ENCODE measurements at regions not wholly inside any gene's neighbourhood (a gene's known extent, or its start where the extent isn't known, plus 50 kb on each side); places are given as distances from the start of the nearest gene placed in this dataset.

DNA sequence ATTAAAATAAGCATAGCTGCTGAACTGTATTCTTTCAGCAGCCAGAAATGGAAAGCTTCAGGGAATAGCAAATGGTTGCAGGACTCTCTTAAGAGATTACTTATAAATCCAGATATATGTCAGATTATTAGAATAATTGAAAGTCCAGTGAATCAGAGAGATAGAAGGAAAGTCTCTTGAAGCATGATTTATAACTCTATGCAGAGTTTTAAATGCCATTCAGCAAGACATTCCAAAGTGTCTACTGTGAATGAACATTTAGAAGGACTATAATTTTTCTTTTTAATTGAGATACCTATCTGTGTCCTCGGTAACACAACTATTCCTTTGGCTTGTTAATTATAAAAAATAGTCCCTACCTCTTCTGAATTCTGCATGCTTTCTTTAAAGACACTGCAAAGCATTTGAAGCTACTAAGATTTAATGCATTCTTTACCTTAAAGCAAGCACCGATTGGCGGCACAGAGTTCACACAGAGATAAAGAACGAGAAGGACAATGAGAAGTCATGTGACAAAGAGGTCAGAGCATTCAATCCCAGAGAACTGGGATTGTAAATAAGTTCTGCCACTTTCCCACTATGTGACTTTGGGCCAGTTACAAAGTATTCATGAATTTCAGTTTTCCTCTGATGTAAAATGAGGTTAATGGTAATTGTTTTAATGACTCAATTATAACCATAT is 371.0 kb upstream of the ATP2B1 start:
- DNase-seq (ENCODE audit: low read depth, low spot score), result no peak

DNA sequence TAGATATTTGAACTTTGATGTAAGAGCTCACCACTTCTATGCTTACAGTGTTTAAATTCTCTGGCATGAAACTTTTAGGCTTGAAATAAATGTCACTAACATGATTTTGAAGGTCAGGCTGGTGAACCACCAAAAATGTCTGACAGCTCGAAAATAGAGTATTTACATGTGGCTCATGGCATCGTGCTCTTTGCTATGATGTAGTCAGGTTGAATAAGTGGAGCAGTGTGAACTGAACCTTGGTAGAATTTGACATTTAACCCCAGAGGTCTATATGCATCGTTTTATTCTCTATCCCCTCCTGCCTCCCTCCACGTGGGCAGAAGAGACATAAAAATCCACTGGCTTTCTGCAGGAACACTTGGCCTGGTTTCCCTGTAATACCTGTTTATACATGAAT is 369.7 kb upstream of the ATP2B1 start:
- DNase-seq (ENCODE audit: low read depth, low spot score), result no peak

DNA sequence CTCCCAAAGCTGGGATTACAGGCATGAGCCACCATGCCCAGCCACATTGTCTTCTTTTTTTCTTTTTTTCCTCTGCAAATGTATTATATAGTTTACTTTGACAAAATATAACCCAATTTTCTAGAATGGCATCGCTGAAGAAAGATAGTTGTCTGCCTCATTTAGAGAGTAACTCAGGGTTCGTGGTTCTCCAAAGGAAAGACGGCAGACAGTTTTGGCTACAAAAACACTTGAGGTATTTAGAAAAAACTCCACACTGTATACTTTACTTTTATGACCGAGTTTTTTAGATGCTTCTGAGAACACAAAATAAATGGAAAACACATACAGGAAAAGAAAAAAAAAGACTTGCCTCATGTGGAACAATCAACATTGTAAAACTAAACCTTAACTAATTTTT is 369.1 kb upstream of the ATP2B1 start:
- no peak for DNase-seq (ENCODE audit: low read depth, low spot score)

DNA sequence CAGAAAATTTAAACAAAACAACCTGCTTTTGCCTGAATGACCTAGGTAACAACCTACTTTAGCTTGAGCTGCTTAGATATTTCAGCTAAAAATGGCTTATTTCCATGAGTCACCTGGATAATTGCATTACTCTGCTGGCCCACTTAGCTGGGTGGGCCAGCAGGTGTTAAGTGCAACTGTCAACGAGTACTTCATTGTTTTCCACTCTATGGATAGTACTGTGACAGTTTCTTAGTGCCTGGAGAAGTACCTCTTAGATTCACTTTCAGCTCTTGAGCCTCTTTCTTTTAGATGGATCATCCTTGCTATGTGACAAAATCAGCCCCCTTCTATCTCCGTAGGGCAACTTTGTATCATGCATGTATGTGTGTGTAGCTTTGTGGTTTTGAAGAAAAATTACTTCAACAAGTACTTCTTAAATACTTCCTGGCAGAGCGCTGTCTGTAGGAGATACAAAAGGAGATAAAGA is 368.2 kb upstream of the ATP2B1 start:
- no peak for DNase-seq (ENCODE audit: low read depth, low spot score)

DNA sequence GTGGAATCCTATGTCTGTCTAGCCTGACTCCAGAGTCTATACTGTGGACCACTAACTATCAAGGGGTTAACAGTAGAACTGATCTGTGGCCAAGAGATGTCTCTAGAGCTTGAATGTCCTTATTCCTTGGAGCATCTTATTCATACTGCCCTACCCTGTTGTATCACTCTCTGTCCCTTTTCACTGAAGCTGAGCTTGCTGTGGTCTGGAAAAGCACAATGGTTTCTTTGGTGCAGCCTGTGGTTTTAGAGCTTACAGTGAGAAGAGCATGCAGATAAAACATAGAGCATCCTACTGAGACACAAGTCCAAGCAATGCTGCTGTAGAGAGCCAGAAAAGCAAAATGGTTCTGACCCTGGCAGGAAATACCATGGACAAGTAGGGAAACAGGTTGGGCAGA is 367.0 kb upstream of the ATP2B1 start:
- DNase-seq (ENCODE audit: low read depth, low spot score), result no peak

DNA sequence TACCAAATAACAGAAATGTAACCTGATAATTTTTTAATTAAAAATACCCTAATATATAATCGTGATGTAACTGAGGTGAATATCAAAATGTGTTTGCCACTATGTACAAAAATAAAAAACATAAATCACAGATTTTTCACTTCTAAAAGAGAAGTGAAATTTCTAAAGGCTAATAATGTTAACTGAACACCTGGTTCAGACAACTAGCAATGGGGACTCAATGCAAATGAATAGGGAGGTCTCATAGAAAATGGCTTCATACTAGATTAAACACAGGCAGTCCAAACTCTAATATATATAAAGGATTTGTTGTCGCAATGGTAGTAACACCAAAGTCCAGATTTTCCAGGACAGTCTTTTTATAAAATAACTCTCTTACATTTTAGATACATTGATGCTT is 365.4 kb upstream of the ATP2B1 start:
- no peak for DNase-seq (ENCODE audit: low read depth, low spot score)

DNA sequence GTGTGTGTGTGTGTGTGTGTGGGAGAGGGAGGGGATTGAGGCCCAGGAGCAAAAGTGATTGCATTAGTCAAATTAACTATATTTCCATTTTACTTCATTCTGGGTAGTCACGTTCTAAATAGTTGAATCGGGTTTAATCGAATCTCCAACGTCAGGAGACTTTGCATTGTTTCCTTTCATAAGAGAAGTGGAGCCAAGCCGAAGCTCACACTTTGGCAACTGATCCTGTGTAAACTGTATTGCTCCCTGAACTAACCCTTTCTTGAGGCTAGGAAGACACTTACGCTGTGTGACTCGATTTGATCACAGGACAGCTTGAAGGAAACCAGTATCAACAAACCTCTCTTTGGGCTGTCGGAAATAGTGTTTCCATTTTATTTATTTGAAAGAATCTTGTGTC is 363.4 kb upstream of the ATP2B1 start:
- DNase-seq (ENCODE audit: low read depth, low spot score), result no peak

DNA sequence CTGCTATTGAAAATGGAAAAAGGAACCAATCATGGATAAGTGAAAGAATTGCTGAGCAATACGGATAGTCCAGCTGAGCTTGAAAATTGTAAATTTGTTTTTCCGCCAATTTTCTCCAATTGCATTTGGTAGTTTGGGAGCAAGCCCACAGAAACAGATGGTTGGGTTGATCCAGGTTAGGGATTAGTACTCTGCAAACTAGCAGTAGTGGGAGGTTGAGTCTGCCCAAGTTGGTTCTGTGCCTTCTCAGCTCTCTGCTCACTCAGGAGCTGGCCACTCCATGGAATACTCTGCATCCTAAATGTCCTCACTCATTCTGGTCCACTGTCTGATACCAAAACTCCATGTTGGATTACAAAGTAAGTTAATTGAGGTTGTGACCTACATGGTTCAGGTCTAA is 361.1 kb upstream of the ATP2B1 start:
- no peak for DNase-seq (ENCODE audit: low read depth, low spot score)

DNA sequence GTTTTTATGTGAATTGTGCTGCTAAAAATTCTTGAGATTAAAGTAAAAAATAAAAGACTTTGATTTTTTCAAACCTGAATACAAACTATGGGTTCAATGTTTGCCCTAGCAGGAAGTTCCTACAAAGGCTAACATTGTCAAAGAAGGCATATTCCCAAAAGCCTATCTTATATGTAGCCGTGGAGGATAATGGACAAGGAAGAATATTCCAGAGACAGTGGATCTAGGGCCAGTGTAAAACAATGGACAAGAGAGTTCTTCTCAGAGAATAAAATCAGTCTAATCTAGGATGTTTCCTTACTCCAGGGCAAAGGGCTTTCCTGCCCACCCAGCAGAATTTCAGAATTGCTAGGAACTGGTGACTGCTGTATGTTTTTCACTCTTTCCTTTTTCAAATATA is 359.2 kb upstream of the ATP2B1 start:
- no peak for DNase-seq (ENCODE audit: low read depth, low spot score)

DNA sequence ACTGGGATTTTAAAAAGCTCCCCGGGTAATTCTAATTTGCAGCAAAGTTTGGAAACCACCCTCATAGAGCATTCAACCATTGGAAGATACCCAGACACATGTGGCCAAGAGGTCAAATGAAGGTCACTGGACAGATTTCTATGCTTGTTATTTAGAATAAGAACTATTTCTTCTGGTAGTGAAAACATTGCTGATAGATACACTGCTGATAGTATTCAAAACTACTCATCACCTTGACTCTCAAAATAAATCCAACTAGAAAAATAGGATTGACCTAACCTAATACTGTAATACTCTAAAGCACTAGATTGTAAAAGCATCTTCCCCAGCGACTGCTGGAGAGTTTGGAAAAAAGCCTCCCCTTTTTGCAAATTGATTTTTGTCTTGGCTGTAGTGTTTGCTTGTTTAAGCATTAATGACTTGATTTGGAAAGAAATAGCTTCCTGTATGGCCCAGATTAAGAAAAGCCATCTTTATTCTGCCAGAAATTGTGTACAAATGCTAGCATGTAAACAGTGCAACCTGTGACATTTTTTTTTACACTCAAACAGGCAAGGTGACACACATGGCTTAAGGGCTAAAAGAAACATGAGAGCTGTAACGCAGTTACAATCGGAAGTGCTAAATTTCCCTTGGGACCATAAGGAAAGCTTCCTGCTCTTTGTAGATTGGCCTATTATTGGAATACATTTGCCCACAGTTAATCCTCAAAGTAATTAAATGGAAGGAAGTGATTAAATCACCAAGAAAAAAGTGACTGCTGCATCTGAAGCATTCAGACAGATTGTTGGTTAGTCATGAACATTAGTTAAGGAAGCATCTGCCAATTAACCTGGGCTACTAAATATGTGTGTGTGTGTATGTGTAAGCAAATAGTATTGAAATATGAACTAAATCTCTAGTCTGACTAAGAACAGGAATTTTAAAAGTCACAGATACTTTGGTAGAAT is 356.5 kb upstream of the ATP2B1 start:
- DNase-seq (ENCODE audit: low read depth, low spot score), result no peak

DNA sequence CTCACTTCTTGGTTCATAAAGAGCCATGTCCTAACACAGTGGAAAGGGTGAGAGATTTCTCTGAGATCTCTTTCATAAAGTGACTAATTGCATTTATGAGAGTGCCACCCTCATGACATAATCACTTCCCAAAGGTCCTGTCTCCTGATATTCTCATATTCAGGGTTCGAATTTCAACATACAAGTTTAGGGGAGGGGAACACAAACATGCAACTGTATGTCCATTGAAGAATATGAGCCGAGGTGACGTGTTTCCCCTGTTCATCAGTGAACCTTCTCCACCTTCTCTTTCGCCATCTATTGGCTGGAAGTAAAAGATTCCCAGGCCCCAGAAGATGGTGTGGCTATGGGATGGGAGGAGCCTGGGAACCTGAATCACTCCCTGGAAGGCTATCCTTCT is 354.2 kb upstream of the ATP2B1 start:
- DNase-seq (ENCODE audit: low read depth, low spot score), result no peak

DNA sequence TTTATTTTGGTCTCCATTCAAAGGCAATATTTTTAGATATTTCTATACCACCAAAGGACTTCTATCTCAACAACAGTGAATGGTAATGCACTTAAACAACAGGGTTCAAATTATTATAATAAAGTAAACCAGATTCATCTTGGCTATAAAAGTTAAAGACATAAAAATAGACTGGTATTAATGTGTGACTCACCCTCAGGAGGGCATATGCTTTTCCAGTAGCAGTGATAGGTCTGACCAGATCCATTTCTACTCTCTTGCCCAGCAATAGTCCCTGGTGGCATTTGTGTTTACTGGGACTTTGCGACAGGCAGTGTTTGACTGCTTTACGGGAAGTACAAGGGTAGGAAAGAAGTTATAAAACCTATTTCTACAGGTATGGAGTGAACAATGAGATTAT is 353.2 kb upstream of the ATP2B1 start:
- no peak for DNase-seq (ENCODE audit: low read depth, low spot score)

DNA sequence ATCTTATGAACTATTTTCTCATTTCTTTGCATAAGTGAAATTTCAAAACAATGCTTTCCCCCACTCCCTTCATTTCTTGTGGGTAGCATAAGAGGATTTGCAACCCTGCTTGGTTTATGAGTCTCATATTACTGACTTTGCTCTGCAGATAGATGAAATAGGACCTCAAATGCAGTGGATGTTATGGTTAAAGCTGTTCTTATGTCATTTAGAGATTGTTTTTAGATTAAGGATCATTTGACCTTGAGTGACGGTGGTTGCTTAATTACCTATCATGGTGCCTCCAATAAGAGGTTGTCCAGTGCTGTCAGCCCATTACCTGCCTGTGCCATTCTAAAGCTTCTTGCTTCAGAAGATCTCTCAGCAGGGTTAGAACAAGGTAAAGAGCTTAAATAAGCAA is 351.4 kb upstream of the ATP2B1 start:
- DNase-seq (ENCODE audit: low read depth, low spot score), result no peak

DNA sequence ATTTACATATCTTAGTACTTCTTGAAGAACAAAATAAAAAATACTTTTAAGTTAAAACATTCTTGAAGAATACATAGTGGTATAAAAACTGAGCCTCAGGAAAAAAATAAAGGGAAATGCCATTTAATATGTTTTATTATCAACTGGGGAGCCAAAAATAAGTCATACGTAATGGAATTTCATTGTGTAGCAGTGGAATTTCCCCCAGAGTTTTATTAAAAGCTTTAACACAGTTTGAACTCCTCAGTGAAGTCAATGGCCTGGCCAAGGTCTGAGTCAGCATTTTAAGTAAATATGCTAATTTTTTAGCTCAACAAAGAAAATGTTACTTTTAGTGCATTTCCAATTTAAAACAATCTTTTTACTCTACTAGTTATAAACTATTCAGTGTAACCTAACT is 350.1 kb upstream of the ATP2B1 start:
- DNase-seq (ENCODE audit: low read depth, low spot score), result no peak

DNA sequence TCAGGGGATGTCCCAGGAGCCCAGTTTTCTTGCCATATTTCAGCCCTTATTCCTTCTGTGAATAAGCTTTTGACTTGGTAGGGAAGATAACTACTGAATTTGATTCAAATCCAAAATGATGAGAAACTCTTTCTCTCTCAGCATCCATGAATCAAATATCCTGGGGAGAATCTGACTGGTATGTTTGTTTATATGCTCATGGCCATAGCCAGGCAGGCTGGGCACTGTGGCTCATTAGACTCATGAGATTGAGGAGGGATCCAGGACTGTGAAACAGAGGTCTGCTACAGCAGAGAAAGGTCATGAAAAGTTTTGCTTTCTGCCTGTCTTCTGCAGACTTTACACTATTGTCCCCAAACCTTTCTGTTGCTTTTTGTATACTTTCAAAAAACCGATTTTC is 346.4 kb upstream of the ATP2B1 start:
- no peak for DNase-seq (ENCODE audit: low read depth, low spot score)

DNA sequence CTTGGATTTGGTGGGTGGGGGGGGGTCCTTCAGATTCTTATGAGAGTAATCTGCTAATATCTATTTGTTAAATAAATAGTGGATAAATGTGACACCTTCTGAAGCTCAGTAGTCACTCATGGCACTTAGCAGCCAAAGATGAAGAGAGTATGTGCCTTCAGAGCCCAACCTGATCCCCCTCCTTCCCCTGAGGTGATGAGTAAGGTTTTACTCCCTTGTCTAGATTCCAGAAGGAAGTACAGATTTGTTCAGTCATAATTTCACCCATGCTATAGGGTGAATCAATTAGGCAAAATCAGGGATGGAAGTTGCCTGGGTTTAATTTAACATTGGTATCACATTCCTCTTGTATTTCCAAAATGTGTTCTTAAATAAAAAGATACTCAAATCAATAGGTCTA is 340.3 kb upstream of the ATP2B1 start:
- DNase-seq (ENCODE audit: low read depth, low spot score), result no peak

DNA sequence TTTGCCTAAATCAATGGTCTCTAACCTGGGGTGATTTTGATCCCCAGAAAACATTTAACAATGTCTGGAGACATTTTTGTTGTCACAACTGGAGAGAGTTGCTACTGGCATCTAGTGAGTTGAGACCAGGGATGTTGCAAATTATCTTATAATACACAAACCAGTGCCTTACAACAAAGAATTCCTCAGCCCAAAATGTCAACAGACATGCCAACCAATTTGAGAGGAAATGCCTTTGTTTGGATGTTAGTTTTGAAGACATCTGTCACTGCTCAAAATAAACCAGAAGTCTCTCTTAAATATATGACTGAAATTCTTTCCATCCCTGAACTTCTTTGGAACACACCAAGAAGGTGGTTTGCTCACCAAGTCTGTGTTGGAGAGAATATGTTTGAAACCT is 336.9 kb upstream of the ATP2B1 start:
- no peak for DNase-seq (ENCODE audit: low read depth, low spot score)

DNA sequence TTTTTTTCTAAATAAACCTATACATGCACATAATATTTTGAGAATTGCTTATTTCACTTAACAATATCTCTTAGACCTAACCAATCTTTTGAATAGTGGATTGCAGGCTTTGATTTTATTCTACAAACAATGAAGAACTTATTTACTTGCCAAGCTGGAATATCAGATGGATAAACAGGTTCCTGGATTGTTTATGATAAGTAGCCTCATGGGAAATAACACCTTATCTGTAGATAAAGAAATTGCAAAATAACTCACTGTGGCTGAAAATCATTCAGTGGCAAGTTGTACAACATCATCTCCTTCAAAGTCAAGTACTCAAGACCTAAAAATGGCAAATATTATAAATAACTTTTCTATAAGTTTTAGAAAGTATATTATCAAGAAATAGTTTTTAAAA is 335.4 kb upstream of the ATP2B1 start:
- no peak for DNase-seq (ENCODE audit: low read depth, low spot score)

DNA sequence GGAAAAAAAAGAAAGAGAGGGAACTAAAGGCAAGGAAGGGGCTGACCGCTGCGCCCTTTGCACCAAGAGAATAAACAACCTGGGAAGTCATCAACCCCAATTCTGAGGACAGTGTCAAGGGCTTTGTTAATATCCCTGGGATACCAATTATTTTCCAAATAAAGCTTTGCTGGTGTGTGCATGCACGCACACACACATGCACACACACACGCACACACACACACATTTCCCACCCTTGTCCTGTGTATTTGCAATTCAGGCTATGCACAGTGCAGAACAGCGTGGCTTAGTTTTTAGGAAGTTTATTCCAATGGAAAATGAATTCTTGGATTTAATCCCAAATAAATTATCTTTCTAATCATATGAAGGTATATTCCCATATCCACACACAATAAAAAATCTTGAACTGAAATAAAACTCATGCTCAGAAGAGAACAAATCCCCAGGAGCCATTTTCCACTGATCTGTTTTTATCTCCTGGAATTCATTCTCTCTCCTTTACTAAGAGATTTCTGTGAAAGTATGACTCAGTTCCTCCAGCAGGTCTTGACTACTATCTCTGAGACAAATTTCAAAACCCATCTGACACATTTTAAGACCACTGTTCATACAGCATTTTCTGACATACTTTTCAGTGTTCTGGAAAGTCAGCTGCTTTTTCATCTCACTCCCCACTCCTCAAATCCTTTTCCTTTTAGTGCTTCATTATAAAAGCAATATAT is 334.4 kb upstream of the ATP2B1 start:
- DNase-seq (ENCODE audit: low read depth, low spot score), result no peak

DNA sequence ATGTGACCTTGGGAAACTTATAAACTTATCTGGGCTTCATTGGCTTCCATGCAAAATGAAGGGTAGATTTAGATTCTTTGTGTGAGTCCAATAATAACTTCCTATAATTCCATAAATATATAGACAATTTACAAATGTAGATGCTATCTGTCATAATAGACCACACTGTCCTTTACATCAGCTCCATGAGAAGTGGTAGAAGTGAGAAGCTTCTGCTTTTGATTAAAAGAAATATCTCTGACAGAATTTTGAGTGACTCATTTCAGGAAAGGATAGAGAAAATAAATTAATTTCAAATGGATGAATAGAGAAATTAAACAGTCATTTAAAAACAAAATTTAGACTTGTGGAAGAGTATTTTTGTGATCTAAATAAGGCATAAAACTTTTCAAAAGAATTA is 329.7 kb upstream of the ATP2B1 start:
- no peak for DNase-seq (ENCODE audit: low read depth, low spot score)

DNA sequence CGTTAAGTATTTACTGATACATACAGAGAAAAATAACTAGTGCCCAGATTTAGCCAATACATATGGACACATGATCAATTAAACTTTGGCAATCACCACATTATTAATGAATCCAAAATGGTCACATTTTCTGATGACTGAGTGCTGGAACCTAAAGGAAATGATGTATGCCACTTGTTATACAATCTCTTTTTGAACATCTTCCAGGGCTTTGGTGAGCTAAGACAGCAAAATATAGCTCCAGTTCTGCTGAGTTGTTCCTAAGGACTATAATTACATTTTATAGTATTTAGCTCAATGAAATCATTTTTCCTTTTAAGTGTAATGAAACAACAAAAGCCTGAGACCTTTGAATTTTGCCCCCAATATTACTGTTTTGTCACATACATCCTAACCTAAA is 329.1 kb upstream of the ATP2B1 start:
- DNase-seq (ENCODE audit: low read depth, low spot score), result no peak

DNA sequence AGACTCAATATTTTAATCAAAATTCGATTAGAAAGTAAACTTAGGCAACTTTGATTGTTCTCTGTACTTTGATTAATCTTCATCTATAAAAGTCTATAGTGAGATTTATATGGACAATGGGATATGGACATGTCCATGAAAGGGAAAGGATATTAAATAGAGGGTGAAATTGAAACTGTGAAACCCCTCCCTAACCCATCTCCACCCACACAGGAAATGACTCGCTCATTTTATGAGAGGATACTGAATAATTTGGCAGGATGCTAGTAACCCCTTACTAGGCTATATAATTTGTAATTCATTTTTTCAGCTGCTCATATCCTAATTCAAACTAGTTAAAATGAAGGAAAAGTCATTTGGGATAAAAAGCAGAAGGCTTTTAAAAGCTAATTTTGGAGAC is 328.0 kb upstream of the ATP2B1 start:
- DNase-seq (ENCODE audit: low read depth, low spot score), result no peak

DNA sequence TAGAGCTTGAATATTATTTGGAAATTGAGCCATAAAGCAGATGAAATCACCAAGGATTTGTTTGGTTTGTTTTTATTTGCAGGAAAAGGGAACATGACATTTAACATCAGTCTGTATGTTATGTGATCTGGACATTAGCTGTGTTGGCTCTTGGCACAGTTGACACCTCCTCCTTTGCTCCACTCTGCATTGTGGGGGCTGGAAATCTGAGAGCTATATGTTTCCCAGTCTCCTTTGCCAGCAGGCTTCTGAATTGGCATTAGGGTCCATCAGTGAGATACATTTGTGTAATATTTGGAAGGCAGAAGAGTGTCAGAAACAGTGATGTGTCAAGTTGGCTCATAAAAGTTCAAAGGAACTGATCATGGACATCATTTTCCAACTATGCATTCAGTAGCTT is 322.1 kb upstream of the ATP2B1 start:
- DNase-seq (ENCODE audit: low read depth, low spot score), result no peak
